OCI-LY1 (cell line): ENCODE measurements at regions not wholly inside any gene's neighbourhood (a gene's known extent, or its start where the extent isn't known, plus 50 kb on each side); places are given as distances from the start of the nearest gene placed in this dataset.

Experiments
- CTCF ChIP-seq: fragments of 200-600 bp; sonication (generic), shearing (Covaris generic); IDR thresholded peaks from 2 replicates; pipeline ENCODE4 v1.5.1; 2017; ENCODE audit warnings: mild to moderate bottlenecking, antibody characterized with exemption, low read length, moderate library complexity, mixed read lengths
- EZH2 ChIP-seq: fragments of 200-600 bp; sonication (generic), shearing (Covaris generic); IDR thresholded peaks from 2 replicates; pipeline ENCODE4 v1.8.0; 2017; ENCODE audit warnings: borderline replicate concordance, mixed run types, mild to moderate bottlenecking, antibody characterized with exemption, low read length, moderate library complexity, mixed read lengths

- TF ChIP-seq CTCF (no peak), EZH2 (no peak)
Measured at GRCh38 chr7:24231493-24231892, 52.5 kb upstream of the NPY start.
